Left hindlimb (tissue), 1 donor: ENCODE measurements at regions not wholly inside any gene's neighbourhood (a gene's known extent, or its start where the extent isn't known, plus 50 kb on each side); places are given as distances from the start of the nearest gene placed in this dataset.

ENCODE experiments used
- DNase-seq: peaks from one replicate; pipeline ENCODE4 v3.0.0-alpha.2; 2018

DNA sequence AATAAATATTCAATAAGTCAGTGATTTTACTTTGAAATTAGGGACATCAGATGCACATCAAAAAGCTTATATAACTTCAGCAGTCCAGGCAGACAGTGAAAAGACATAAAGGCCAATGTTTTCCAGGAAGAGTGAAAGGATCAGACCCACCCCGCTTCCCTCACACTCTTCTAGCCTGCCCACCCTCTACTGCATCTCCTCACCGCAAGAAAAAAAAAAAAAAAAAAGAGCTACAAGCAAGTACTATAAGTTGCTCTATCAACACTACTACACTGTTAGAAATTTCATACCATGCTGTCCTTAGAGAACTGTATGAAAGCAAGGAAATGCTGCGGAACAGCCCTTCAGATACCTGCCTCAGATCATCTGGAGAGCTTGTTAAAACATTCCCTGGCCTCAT is 240.8 kb downstream of the ZEB2 start:
- DNase-seq: no peak

DNA sequence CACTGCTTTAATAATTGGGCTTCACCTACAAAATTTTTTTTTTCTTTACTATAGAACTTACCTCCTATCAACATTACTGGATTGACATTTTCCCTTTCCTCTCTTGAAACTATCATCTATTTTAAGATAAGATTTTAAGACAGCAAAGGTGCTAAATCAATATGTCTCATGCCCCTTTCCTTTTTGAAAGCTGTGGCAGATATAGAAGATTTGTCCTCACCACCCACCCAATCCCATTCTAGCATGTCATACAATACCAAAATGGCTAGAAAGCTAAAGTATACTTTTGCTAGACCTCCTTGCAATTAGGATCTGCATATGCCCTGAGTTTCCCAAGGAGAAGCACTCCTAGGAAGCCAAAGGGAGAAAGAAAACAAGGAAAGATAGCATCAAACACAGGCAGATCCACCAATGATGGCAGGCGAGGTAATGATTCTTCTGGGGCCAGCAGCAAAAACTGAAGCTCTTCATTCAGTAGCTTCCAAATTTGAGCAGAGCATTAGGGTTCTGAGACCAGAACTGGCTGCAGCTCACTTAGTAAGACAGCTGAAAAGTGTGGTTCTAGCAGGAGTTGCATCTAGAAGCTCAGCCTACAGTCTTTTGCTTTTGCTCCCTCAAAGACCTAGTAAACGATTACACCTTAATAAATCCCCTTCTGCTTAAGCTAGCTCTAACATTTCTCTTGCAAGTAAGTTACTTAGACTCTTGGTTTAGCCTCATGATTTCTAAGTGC is 242.1 kb downstream of the ZEB2 start:
- no peak for DNase-seq

DNA sequence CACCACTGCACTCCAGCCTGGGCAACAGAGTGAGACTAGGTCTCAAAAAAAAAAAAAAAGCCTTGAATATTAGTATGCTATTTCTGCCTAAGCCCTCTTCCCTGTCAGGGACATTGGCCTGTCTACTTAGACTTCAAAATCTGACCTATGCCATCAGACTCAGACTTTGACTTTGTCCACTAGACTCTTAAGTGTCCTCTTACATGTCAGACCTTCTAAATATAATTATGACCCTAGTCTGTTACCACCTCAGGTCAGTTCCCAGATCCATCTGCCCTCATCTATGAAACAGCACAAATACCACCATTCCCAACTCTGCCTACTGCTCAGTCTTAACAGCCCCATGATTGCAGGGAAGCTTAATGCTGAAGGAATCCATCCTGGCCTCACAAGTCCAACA is 244.6 kb downstream of the ZEB2 start:
- DNase-seq: no peak

DNA sequence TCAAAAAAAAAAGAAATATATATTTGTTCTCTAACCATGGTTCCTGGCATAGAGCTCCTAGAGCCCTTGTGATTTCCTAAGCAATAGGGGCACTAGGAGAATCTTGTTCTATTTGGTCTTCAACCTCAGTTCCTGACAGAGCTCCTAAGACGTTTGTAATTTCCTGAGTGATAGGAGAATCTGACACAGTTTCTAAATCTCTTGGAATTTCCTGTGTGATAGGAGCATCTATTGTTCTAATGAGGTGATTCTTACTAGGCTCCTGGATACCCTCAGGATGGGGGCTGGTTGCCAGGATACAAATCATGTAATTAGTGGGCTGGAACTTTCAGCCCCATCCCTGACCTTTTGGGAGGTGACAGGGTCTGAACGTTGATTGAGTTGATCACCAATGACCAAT is 245.8 kb downstream of the ZEB2 start:
- DNase-seq: no peak

DNA sequence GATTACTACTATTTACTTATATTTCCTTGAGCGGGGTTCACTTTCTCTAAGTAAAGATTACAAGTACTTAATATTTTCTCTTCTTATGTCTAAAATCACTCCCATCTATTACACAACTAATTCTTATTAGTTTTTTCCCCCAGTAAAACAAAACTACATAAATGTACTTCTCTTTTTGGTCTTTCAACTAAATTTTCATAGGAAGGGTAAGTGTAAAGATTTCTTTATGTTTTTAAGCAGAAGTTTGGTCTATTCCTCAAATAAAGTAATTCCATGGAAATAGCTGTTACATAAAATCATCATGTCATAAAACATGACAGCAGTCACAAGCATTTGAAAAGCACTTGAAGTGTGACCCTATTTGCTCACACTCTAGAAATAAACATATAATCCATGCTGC is 249.0 kb downstream of the ZEB2 start:
- no peak for DNase-seq

DNA sequence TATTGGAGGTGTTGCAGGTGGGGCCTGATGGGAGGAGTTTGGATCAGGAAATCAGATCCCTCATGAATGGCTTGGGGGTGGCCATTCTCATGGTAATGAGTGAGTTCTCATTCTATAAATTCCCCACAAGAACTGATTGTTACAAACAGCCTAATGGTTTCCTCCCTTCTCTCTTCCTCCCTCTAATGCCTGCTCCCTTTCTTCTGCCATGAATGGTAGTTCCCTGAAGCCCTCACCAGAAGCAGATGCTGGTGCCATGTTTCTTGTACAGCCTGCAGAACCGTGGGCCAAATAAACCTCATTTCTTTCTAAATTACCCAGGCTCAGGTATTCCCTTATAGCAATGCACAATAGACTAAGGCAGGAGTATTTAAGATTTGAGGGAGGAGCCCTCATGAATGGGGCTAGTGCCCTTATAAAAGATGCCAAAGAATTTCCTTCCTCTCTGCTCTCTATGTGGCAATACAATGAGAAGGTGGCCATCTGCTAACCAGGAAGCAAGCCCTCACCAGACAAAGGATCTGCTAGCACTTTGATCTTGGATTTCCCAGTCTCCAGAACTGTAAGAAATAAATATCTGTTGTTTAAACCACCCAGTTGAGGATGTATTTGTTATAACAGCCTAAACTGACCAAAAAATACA is 251.8 kb downstream of the ZEB2 start:
- no peak for DNase-seq

DNA sequence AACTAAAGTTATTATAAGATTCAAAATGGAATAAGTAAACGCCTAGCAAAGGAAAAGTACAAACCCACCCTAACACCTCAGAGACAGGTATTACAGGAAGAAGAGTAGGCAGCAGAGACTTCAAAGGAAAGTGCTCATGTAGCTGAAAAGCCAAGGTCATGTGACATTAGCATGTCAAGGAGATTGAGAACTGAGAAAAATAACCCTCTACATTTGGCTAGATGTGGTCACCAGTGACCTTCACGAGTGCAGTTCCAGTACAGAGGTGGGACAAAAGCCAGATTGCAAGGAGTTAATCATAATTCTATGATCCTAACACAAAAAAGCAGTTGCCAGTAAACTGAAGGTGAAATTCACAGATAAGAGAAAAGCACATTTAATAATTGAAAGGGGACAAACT is 252.7 kb downstream of the ZEB2 start:
- no peak for DNase-seq

DNA sequence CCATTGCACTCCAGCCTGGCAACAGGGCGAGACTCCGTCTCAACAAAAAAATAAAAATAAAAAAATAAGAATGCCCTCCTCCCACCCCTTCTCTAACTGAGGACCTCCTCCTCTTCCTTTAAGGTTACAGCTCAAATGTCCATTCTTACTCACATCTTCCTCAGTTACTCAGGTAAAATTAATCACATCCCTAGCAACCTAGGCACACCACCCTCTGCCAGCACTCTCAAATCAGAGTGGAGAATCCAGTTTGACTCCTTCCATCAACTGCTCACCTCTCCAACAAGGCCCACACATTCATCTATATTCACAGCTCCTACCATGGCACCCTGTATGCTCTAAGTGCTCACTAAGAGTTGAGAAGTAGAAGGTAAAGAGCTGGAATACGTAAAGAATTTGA is 254.3 kb downstream of the ZEB2 start:
- no peak for DNase-seq

DNA sequence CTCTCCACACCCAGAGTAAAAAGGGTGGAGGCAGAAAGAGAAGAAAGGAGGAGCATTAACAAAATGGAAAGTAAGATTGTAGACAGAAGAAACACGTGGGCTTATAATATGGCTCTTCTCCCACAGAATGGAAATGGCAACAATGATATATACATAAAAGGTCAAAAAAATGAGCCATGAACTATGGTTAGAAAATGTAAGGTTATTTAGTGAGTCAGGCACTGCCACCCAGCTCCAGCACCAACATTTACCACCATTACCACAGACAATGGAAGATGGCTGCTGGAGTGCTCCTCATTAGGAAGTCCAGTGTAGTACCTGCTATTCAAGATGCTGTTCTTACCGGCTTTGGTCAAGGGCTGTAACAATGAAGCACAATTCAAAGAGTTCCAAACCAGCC is 258.0 kb downstream of the ZEB2 start:
- no peak for DNase-seq

DNA sequence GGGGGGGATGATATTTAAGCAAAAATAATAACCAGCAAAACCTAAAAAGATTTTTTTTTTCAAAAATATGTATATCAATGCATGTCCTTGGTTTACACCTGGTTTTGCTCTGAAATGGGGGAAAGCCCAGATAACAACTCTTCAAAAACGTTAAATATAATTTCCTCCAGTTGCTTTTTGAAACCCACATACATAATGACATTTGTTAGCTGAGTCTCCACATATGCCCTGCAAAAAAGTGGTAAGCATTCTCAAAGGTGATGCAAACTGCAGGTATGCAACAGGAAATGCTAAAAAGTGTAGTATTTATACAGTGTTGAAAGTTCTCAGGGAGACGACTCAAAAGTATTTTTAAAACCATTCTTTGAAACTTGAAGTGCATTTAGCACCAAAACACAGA is 258.6 kb downstream of the ZEB2 start:
- DNase-seq: no peak

DNA sequence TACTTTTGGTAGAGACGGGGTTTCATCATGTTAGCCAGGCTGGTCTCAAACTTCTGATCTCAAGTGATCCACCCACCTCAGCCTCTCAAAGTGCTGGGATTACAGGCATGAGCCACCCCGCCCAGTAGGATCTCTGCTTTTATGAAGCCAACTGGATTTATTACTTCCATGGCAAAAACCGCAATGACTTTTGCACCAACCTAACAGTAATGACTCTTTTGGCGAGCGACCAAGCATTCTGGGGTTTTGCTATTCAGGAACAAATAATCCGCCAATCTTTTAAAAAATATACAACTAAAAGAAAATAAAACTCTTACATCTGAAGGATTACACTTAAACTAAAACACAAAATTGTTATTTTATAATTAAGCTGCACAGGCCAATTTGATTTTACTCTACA is 260.6 kb downstream of the ZEB2 start:
- no peak for DNase-seq

DNA sequence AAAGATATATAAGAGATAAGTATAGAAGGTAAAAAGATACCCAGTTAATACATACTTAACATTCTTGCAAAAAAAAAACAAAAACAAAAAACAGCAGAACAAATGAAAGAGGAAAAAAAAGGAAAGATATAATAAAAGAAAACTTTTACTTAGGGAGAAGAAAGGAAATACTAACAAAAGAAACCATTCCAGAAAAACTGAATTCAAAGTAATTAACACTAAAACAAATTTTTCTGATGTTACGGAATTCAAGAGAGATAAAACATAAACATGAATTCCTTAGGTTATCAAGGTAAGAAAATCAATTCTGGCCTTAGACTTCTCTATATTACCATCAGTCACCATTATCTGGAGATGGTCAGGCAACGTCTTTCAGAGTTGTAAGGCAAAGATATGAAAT is 261.8 kb downstream of the ZEB2 start:
- no peak for DNase-seq

DNA sequence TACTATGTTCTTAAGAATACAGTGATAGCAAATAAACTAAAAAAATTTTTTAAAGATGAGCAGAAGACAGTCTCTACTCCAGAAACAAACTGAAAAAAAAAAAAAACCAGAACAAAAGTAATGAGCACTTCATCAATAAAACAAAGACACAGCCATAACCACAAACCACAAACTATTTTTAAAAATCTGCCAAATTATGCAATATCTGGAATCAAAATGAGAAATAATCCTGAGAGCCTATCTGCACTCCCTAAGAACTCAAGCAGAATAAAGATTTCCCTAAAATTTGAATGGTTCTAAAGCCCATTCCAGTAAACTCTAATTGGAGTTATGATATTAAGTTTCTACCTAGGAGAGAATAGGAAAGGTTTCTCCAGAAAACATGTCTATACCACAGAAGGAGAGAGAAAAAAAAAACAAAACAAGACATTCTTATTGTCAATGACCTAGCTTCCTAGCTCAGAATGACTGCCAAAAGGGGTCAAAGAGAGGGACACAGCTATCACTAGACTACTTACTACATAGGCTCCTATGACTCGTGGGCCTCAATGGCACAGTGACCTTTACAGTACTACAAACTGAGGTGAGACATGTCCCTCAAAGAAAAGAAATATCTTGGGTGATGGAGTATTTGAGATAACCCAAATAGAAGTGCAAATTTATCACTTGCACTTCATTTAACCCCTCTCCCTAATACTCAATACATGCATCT is 262.8 kb downstream of the ZEB2 start:
- no peak for DNase-seq

DNA sequence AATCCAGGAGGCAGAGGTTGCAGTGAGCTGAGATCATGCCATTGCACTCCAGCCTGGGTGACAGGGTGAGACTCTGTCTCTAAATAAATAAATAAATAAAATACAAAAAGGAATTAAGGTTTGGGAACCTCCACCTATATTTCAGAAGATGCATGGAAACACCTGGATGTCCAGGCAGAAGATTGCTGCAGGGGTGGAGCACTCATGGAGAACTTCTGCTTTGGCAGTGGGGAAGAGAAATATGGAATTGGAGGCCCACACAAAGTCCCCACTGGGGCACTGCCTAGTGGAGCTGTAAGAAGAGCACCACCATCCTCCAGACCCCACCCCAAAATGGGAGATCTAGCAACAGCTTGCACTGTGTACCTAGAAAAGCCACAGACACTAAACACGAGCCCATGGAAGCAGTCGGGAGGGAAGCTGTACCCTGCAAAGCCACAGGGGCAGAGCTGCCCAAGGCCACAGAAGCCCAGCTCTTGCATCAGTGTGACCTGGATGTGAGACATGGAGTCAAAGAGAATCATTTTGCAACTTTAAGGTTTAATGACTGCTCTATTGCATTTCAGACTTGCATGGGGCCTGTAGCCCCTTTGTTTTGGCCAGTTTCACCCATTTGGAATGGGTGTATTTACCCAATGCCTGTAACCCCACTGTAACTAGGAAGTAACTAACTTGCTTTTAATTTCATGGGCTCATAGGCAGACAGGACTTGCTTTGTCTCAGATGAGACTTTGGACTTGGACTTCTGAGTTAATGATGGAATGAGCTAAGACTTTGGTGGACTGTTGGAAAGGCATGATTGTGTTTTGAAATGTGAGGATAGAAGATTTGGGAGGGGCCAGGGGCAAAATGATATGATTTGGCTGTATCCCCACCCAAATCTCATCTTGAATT is 265.3 kb downstream of the ZEB2 start:
- DNase-seq: no peak

DNA sequence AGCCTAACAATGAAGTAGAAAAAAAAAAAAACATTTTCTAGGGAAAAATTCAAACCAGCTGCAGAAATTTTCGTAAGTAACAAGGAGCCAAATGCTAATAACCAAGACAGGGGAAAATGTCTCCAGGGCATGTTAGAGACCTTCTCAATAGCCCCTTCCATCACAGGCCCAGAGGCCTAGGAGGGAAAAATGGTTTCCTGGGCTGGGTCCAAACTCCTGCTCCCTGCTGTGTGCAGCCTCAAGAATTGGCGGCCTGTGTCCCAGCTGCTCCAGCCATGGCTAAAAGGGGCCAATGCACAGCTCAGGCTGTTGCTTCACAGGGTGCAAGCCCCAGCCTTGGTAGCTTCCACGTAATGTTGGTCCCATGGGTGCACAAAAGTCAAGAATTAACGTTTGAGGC is 266.2 kb downstream of the ZEB2 start:
- no peak for DNase-seq

DNA sequence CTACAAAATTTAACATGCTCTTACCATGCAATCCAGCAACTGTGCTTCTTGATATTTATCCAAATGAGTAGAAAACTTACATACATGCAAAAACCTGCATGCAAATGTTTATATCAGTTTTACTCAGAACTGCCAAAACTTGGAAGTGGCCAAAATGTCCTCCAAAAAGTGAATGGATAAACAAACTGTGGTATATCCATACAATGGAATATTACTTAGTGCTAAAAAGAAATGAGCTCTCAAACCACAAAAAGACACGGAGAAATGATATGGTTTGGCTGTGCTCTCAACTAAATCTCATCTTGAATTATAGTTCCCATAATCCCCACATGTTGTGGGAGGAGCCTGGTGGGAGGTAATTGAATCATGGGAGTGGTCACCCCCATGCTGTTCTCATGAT is 267.2 kb downstream of the ZEB2 start:
- no peak for DNase-seq

DNA sequence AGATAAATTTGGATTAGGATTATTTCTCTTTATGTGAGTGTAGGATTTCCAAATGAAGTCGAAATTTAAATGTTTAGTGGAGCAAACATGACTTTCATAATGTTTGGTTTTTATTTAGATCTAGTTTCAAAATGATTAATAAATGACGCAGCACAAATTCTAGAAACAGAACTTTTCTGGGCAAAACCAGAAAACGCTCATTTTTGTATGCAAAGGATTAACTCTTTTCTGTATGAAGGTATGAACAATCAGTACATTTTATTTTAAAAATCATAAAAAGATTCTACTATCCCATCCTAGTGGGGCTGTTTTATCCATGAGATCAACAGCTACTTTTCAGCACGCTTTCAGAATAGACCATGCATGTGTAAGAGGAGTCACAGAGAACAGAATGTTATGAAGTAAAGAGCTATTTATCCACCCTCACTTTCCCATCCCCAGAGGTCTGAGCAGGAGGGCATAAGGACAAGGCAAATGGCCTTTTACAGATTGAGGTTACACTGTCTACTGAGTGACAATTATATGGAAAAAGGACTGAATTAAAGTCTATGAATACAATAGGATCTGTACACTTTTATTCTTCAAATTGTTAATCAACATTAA is 270.8 kb downstream of the ZEB2 start:
- DNase-seq: no peak

DNA sequence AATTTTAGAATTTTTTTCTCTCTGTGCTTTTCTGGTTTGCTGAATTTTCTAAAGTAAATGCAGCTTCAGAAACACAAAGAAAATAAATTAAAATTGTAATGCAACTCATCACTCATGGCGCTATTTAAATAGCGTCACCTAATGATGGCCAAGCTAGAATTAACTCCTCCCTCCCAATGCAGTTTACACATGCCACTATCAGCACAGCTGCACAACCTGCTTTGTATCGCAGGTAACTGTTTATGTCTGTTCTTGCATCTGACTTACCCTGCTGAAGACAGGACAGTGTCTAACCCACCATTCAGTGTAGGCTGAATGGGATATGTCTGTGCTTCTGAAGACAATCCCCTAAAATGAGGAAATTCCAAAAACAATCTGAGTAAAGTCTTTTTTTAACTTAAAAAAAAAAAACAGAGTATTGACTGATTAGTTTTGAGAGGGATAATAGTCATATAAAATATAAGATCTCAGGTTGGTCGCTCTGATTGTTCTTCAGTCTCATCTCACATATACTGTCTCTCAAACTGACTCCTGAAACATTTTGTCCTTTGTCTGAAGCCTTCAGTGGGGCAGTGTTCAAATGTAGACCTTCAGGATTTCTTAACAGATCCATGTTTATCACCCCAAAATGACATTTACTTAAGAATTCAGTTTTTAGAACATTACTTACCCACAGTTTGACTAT is 271.4 kb downstream of the ZEB2 start:
- DNase-seq: no peak

DNA sequence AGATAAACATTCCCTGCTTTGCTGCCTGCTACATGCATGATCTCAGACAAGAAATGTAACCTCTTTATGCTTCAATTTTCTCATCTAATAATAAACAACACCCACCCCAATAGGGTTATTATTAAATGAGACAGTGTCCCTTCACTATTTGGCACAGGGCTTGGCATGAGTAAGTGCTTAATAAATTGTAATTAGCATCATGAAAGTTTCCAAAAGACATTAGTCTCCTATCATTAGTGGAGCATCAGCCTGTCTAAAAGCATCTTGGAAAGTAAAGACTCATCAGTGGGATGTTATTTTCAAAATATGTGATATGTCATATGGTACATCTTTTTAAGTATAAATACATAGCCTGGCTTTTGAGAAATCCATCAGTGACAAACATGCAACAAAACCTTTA is 275.0 kb downstream of the ZEB2 start:
- DNase-seq: no peak

DNA sequence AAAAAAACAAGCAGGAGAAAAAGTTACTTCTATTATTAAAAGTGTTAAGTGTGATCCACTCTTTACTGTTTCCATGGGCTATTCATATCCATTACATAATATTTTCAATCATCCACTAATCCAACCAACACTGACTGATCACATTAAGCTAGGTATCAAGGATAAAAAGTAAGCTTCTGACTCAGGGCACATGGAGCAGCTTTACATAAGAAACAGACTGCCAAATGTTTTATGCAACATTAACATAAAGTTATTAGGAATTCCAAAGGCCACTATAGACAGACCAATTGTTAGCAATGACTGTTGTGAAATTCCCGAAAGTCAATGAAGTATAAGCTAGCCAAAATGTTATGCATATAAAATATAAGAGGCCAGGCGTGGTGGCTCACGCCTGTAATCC is 277.6 kb downstream of the ZEB2 start:
- DNase-seq: no peak

DNA sequence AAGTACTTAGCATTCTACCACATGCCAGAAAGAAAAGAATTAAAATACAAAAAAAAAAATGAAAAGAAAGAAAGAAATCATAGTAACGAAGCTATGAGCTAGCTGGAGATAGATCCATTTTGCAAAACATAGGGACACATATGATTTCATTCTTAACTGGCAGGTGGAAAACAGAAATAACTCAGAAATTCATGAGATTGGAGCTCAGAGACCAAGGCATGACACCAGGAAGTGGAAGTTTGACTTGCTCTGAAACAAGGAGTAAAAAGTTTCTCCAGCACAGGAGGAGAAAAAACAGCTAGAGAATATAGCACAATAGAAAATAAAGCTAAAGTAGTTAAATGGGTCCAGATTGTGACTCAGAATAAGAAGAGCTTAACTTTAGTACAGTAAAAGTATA is 278.1 kb downstream of the ZEB2 start:
- no peak for DNase-seq

DNA sequence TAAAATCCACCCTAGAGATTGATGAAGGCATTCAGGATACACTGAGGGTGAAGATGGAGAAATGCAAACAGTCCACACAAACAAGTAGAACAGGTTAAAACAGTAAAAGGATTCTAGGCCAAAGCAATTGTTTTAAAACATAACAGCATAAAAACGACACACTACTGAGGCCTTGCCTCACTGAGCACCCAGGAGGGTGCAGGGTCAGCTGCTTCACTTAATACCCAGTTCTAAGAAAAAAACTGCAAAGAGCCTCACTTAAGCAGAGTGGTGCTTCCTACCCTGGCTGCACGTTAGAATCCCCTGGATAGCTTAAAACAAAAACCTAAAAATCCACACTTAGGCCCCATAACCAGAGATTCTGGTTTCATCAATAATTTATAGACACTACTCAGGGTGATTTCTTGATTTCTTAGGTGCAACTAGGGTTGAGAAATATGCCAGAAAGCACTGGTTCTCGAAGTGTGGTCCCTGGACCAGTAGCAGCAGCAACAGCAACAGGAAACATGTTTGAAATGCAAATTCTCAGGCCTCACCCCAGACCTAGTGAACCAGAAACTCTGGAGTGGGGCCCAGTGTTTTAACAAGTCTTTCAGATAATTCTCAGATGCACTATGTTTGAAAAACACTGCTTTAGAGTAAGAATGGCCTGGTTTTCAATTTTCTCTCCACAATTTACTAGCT is 279.1 kb downstream of the ZEB2 start:
- DNase-seq: no peak
